Breast epithelium (tissue), 3 donors: ENCODE measurements at regions not wholly inside any gene's neighbourhood (a gene's known extent, or its start where the extent isn't known, plus 50 kb on each side); places are given as distances from the start of the nearest gene placed in this dataset.

Experiments used
- POLR2A ChIP-seq: fragments of 450-650 bp; IDR thresholded peaks from one replicate; pipeline ENCODE4 v1.6.1; 2016; ENCODE audit warnings: antibody characterized with exemption, mild to moderate bottlenecking, moderate library complexity
- POLR2AphosphoS5 ChIP-seq, 3 donors: sonication (generic); formaldehyde crosslinking; IDR thresholded peaks; one replicate each; pipeline ENCODE4 v1.6.1; 2017; ENCODE audit warnings: antibody characterized with exemption in 3 of 3

DNA sequence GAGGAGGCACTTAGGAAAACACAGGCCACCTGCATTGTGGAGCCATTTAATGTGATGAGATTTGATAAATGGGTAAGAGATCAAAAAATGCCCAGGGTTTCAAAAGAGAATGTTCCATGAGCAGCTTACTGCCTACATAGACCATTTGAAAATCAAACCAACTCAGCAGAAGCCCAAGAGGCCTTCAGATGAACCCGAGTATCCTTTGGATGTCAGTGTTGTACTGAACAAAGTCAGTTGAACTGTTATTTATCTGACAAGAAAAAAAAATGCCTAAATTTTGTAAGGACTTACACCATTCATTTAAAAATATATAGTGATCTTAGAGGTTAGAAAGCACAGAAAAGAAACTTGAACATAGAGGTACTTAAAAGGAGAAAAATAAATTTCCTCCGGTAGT is 381.7 kb downstream of the ZFHX3 start:
- TF ChIP-seq POLR2A (no peak), POLR2AphosphoS5 (IDR thresholded peaks at IDR 0.05) (no peak)
